ENCODE measurements at regions not wholly inside any gene's neighbourhood (a gene's known extent, or its start where the extent isn't known, plus 50 kb on each side); places are given as distances from the start of the nearest gene placed in this dataset.

DNA sequence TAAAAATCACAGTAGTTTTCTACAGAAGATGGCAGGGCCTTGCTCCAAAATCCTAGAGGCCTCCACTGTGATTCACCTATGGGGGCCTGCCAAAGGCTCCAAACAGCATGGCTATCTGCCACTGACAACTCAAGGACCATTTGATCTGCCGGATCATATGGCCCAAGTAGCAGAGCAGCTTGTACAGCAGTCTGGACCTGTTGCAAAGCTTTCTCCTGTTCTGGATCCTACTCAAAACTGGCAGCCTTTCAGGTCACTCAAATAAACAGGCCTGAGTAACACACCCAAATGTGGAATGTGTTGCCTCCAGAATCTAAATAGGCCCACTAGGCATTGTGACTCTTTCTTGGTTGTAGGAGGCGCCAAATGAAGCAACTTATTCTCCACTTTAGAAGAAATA, 1049.3 kb downstream of the PCDH9 start:
- no peaks in the 10 kb centered on the region for H4K20me1 ChIP-seq (replicated peaks; ENCODE audit: control insufficient read depth, extremely low read depth, insufficient read depth, low read length)
- H3K4me1 ChIP-seq (ENCODE audit: control insufficient read depth, extremely low read depth, insufficient read depth, low read length): no peaks in the 10 kb centered on the region
- no TSS peak for BruUV-seq (replicated peaks)
- H3K9me1 ChIP-seq (replicated peaks; ENCODE audit: control insufficient read depth, extremely low read depth, insufficient read depth, low read length): no peaks in the 10 kb centered on the region
- no peak overlapping the region for H3K4me3 ChIP-seq (replicated peaks in 1 of 3; ENCODE audit: insufficient read depth in 1 of 3, low read depth in 1 of 3, low read length in 3 of 3)
- H2AFZ ChIP-seq (ENCODE audit: low read depth, low read length): no peak overlapping the region
- H3K4me2 ChIP-seq (ENCODE audit: insufficient read depth, low read length): no peak overlapping the region
- H3K27ac ChIP-seq (ENCODE audit: insufficient read depth, low read depth, low read length): no peak overlapping the region
- H3K79me2 ChIP-seq (ENCODE audit: control insufficient read depth, insufficient read depth, low read length): no peaks in the 10 kb centered on the region
- no peak overlapping the region for H3K9ac ChIP-seq (replicated peaks; ENCODE audit: extremely low read depth, insufficient read depth, low read length)
- DNase-seq (ENCODE audit: low read depth, low spot score) (no peak), FAIRE-seq (no peak)
- no peaks in the 10 kb centered on the region for H3K36me3 ChIP-seq (ENCODE audit: control insufficient read depth in 2 of 2, extremely low read depth in 1 of 2, insufficient read depth in 2 of 2, low read length in 2 of 2)
- ChIA-PET POLR2A (no interaction called here), CTCF (no interaction called here)
- no peaks in the 10 kb centered on the region for H3K27me3 ChIP-seq (ENCODE audit: control insufficient read depth in 2 of 2, insufficient read depth in 2 of 2, low read length in 2 of 2)
- TF ChIP-seq EZH2 (IDR thresholded peaks at IDR 0.05; ENCODE audit: borderline replicate concordance, low read depth, low read length, severe bottlenecking) (no peak), GATA2 (IDR thresholded peaks at IDR 0.05; ENCODE audit: insufficient read depth, insufficient read length, low read depth, low read length) (no peak)
- intact Hi-C loops (cut with micrococcal nuclease): no loop called here
- dilution Hi-C loops (cut with MboI; ENCODE audit: extremely low pct_ligation_motif_present, low sequenced_read_pairs): no loop called here
- no peaks in the 10 kb centered on the region for H3K9me3 ChIP-seq (replicated peaks; ENCODE audit: control insufficient read depth, insufficient read depth, low read length)

DNA sequence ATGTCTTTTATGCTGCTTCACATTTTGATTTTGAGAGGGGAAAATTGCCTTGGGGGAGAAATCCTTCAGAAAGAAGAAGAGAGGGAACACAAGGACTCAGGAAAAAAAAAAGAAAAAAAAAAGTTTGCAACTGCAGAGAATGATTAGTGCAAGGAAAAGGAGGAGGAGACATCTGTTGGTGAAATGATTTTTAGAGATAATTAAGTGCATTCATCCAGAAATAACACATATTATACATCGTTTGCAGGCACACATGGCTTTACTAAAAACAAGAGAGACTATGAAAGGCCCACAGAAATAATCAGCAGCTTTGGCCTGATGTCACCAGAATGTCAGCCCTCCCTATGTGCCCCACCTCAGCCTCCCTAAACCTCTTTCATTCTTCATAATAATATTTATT, 1058.2 kb downstream of the PCDH9 start:
- no peaks in the 10 kb centered on the region for H3K27me3 ChIP-seq (ENCODE audit: control insufficient read depth in 2 of 2, insufficient read depth in 2 of 2, low read length in 2 of 2)
- no peak for FAIRE-seq
- H3K36me3 ChIP-seq (ENCODE audit: control insufficient read depth in 2 of 2, extremely low read depth in 1 of 2, insufficient read depth in 2 of 2, low read length in 2 of 2): no peaks in the 10 kb centered on the region
- no peaks in the 10 kb centered on the region for H3K79me2 ChIP-seq (ENCODE audit: control insufficient read depth, insufficient read depth, low read length)
- H3K9me3 ChIP-seq (replicated peaks; ENCODE audit: control insufficient read depth, insufficient read depth, low read length): no peaks in the 10 kb centered on the region
- no peak overlapping the region for H3K4me2 ChIP-seq (ENCODE audit: insufficient read depth, low read length)
- no TSS peak for BruUV-seq (replicated peaks)
- TF ChIP-seq POLR2AphosphoS5 (IDR thresholded peaks at IDR 0.05; ENCODE audit: insufficient read depth, low read depth, low read length) (no peak), POLR2A (IDR thresholded peaks at IDR 0.05; ENCODE audit: low read depth, low read length) (no peak), MYC (IDR thresholded peaks at IDR 0.05; ENCODE audit: low read depth, low read length) (no peak), JUN (IDR thresholded peaks at IDR 0.05; ENCODE audit: borderline replicate concordance, insufficient read depth, insufficient read length, low read depth) (no peak), GATA2 (IDR thresholded peaks at IDR 0.05; ENCODE audit: insufficient read depth, insufficient read length, low read depth, low read length) (no peak), FOS (IDR thresholded peaks at IDR 0.05; ENCODE audit: borderline replicate concordance, insufficient read depth, low read length) (no peak), EZH2 (IDR thresholded peaks at IDR 0.05; ENCODE audit: borderline replicate concordance, low read depth, low read length, severe bottlenecking) (no peak)
- TF ChIP-seq, protein P1, sequence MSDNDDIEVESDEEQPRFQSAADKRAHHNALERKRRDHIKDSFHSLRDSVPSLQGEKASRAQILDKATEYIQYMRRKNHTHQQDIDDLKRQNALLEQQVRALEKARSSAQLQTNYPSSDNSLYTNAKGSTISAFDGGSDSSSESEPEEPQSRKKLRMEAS (IDR thresholded peaks at IDR 0.05; ENCODE audit: insufficient read depth, insufficient read length): no peak
- TF ChIP-seq, protein P2, sequence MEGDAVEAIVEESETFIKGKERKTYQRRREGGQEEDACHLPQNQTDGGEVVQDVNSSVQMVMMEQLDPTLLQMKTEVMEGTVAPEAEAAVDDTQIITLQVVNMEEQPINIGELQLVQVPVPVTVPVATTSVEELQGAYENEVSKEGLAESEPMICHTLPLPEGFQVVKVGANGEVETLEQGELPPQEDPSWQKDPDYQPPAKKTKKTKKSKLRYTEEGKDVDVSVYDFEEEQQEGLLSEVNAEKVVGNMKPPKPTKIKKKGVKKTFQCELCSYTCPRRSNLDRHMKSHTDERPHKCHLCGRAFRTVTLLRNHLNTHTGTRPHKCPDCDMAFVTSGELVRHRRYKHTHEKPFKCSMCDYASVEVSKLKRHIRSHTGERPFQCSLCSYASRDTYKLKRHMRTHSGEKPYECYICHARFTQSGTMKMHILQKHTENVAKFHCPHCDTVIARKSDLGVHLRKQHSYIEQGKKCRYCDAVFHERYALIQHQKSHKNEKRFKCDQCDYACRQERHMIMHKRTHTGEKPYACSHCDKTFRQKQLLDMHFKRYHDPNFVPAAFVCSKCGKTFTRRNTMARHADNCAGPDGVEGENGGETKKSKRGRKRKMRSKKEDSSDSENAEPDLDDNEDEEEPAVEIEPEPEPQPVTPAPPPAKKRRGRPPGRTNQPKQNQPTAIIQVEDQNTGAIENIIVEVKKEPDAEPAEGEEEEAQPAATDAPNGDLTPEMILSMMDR (IDR thresholded peaks at IDR 0.05; ENCODE audit: extremely low read depth in 1 of 2, insufficient read depth in 1 of 2, low read depth in 1 of 2, low read length in 2 of 2): no peak
- no peaks in the 10 kb centered on the region for H3K9me1 ChIP-seq (replicated peaks; ENCODE audit: control insufficient read depth, extremely low read depth, insufficient read depth, low read length)
- intact Hi-C loops (cut with micrococcal nuclease): no loop called here
- H3K4me1 ChIP-seq (ENCODE audit: control insufficient read depth, extremely low read depth, insufficient read depth, low read length): no peaks in the 10 kb centered on the region
- H4K20me1 ChIP-seq (replicated peaks; ENCODE audit: control insufficient read depth, extremely low read depth, insufficient read depth, low read length): no peaks in the 10 kb centered on the region
- H2AFZ ChIP-seq (ENCODE audit: low read depth, low read length): no peak overlapping the region
- no peak overlapping the region for H3K9ac ChIP-seq (replicated peaks; ENCODE audit: extremely low read depth, insufficient read depth, low read length)
- no peak overlapping the region for H3K4me3 ChIP-seq (replicated peaks in 1 of 3; ENCODE audit: insufficient read depth in 1 of 3, low read depth in 1 of 3, low read length in 3 of 3)
- ChIA-PET CTCF (no interaction called here), POLR2A (no interaction called here)
- DNase-seq (ENCODE audit: low read depth, low spot score): no peak
- dilution Hi-C loops (cut with MboI; ENCODE audit: extremely low pct_ligation_motif_present, low sequenced_read_pairs): no loop called here
- no peak overlapping the region for H3K27ac ChIP-seq (ENCODE audit: insufficient read depth, low read depth, low read length)

Measured in endothelial cell of umbilical vein (primary cell).